GM23338 (cell line): ENCODE measurements at regions not wholly inside any gene's neighbourhood (a gene's known extent, or its start where the extent isn't known, plus 50 kb on each side); places are given as distances from the start of the nearest gene placed in this dataset.

Source experiments
- ATAC-seq: fragments of 200-7000 bp; cut with Tn5 transposase; 3 replicates; pipeline ENCODE4 v1.9.1; 2020
- DNase-seq: peaks from one replicate; pipeline ENCODE4 v3.0.0-alpha.2; 2015; ENCODE audit warnings: low spot score
- H2AFZ ChIP-seq: fragments of 200-600 bp; sonication (generic); 2 replicates; pipeline ENCODE4 v1.8.0; 2016; ENCODE audit warnings: antibody characterized with exemption, mild to moderate bottlenecking, moderate library complexity
- H3F3A ChIP-seq: fragments of 200-600 bp; sonication (generic); replicated peaks from 2 replicates; pipeline ENCODE4 v1.8.0; 2017; ENCODE audit warnings: antibody characterized with exemption, mixed run types, low read depth
- H3K27ac ChIP-seq: fragments of 200-600 bp; sonication (generic); 2 replicates; pipeline ENCODE4 v1.6.1; 2016; ENCODE audit warnings: low read depth
- H3K27me3 ChIP-seq: fragments of 200-600 bp; sonication (generic); 2 replicates; pipeline ENCODE4 v1.8.0; 2016; ENCODE audit warnings: mild to moderate bottlenecking, mixed run types, moderate library complexity; ENCODE audit not compliant: insufficient read depth
- H3K36me3 ChIP-seq: fragments of 200-600 bp; sonication (generic); 2 replicates; pipeline ENCODE4 v1.8.0; 2016; ENCODE audit warnings: mild to moderate bottlenecking; ENCODE audit not compliant: insufficient read depth
- H3K4me1 ChIP-seq: fragments of 200-600 bp; sonication (generic); 2 replicates; pipeline ENCODE4 v1.8.0; 2016; ENCODE audit warnings: mild to moderate bottlenecking, moderate library complexity; ENCODE audit not compliant: insufficient read depth
- H3K4me2 ChIP-seq: fragments of 200-600 bp; sonication (generic); 2 replicates; pipeline ENCODE4 v1.7.1; 2017; ENCODE audit warnings: mixed run types
- H3K4me3 ChIP-seq: fragments of 200-600 bp; sonication (generic); 2 replicates; pipeline ENCODE4 v1.6.1; 2016; ENCODE audit warnings: mixed run types
- H3K79me2 ChIP-seq: fragments of 200-600 bp; sonication (generic); replicated peaks from 2 replicates; pipeline ENCODE4 v1.8.0; 2017; ENCODE audit warnings: mild to moderate bottlenecking; ENCODE audit not compliant: insufficient read depth
- H3K9me2 ChIP-seq: fragments of 200-600 bp; sonication (generic); 2 replicates; pipeline ENCODE4 v1.8.0; 2017; ENCODE audit not compliant: insufficient read depth
- H4K20me1 ChIP-seq: fragments of 200-600 bp; sonication (generic); replicated peaks from 2 replicates; pipeline ENCODE4 v1.8.0; 2017; ENCODE audit warnings: mild to moderate bottlenecking; ENCODE audit not compliant: insufficient read depth
- H3K27ac Mint-ChIP-seq: 2 replicates; pipeline ENCODE4 v1.8.0; 2020; ENCODE audit warnings: inconsistent platforms, mild to moderate bottlenecking, moderate library complexity, mixed read lengths
- H3K27me3 Mint-ChIP-seq: 3 replicates; pipeline ENCODE4 v1.8.0; 2022; ENCODE audit warnings: low read depth, mild to moderate bottlenecking, moderate library complexity, mixed read lengths, inconsistent platforms; ENCODE audit not compliant: insufficient read depth, poor library complexity
- H3K36me3 Mint-ChIP-seq: 3 replicates; pipeline ENCODE4 v1.8.0; 2021; ENCODE audit warnings: low read depth, mild to moderate bottlenecking, inconsistent platforms, moderate library complexity, mixed read lengths
- H3K4me1 Mint-ChIP-seq: 3 replicates; pipeline ENCODE4 v1.8.0; 2020; ENCODE audit warnings: mild to moderate bottlenecking, inconsistent platforms, mixed read lengths
- H3K4me3 Mint-ChIP-seq: 3 replicates; pipeline ENCODE4 v1.8.0; 2021; ENCODE audit warnings: moderate library complexity, mild to moderate bottlenecking, inconsistent platforms, mixed read lengths
- H3K9me3 Mint-ChIP-seq: 3 replicates; pipeline ENCODE4 v1.8.0; 2020; ENCODE audit warnings: moderate library complexity, mild to moderate bottlenecking, inconsistent platforms, mixed read lengths
- CREB1 ChIP-seq: fragments of 250-450 bp; sonication (Bioruptor Pico); IDR thresholded peaks from 2 replicates; pipeline ENCODE4 v1.5.0; 2020; ENCODE audit warnings: low read depth, mild to moderate bottlenecking, moderate library complexity
- EZH2 ChIP-seq: fragments of 200-600 bp; sonication (generic); IDR thresholded peaks from one replicate; pipeline ENCODE4 v1.8.0; 2017; ENCODE audit warnings: antibody characterized with exemption, mild to moderate bottlenecking, low read depth; ENCODE audit not compliant: unreplicated experiment
- EZH2phosphoT487 ChIP-seq: fragments of 200-600 bp; sonication (generic); IDR thresholded peaks from one replicate; pipeline ENCODE4 v1.8.1; 2018; ENCODE audit warnings: antibody characterized with exemption; ENCODE audit not compliant: unreplicated experiment
- JUNB ChIP-seq: IDR thresholded peaks from one replicate; pipeline ENCODE4 v1.6.1; 2016; ENCODE audit warnings: antibody characterized with exemption; ENCODE audit not compliant: unreplicated experiment
- NANOG ChIP-seq: IDR thresholded peaks from 2 replicates; pipeline ENCODE4 v1.6.1; 2016; ENCODE audit warnings: antibody characterized with exemption, borderline replicate concordance
- POLR2AphosphoS5 ChIP-seq: IDR thresholded peaks from 2 replicates; pipeline ENCODE4 v1.6.1; 2016; ENCODE audit warnings: antibody characterized with exemption, low read depth
- STAT1 ChIP-seq: IDR thresholded peaks from one replicate; pipeline ENCODE4 v1.6.1; 2016; ENCODE audit warnings: antibody characterized with exemption; ENCODE audit not compliant: unreplicated experiment
- ZNF114 ChIP-seq: fragments of 250-450 bp; sonication (Bioruptor Pico); IDR thresholded peaks from 2 replicates; pipeline ENCODE4 v1.5.0; 2020; ENCODE audit warnings: mild to moderate bottlenecking, moderate library complexity
- ZNF331 ChIP-seq: fragments of 250-450 bp; sonication (Bioruptor Pico); IDR thresholded peaks from 2 replicates; pipeline ENCODE4 v1.5.0; 2020; ENCODE audit warnings: low read depth, mild to moderate bottlenecking, moderate library complexity
- TF ChIP-seq, protein P1 (sequence below): IDR thresholded peaks from one replicate; pipeline ENCODE4 v1.6.1; 2018; ENCODE audit warnings: antibody characterized with exemption; ENCODE audit not compliant: unreplicated experiment
- TF ChIP-seq, protein P2 (sequence below), 2 experiments: fragments of 200-600 bp in 1 of 2; sonication (generic) in 1 of 2; conservative IDR thresholded peaks; 2 replicates each; pipeline versions ENCODE4 v1.5.1 to v1.6.1; 2016 to 2017; ENCODE audit warnings: antibody characterized with exemption in 2 of 2, low read depth in 2 of 2, mild to moderate bottlenecking in 2 of 2, moderate library complexity in 1 of 2
- TF ChIP-seq, protein P3 (sequence below): fragments of 250-450 bp; sonication (Bioruptor Pico); IDR thresholded peaks from 2 replicates; pipeline ENCODE4 v1.5.0; 2020; ENCODE audit warnings: mild to moderate bottlenecking, moderate library complexity

DNA sequence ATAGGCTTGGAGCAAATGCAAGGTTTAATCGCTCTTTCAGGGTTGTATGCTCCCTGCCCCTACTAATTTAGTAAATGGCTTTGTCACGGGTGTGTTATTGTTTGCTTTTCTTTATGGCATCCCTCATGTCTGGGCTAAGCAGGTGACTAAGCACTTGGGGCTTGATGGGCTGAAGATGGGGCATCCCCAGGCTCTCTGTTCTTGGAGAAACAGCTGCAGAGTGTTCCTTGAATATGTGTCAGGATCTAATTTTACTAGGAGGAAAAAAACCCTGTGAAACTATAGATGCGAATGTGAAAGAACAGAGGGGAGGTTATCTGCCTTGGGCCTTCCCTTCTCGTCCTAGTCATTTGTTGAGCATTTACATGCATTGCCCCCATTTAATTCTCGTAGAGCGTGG lies 94.7 kb upstream of the TAF1B start:
- Histone ChIP-seq H3K9me2 (no peaks in the 10 kb centered on the region), H3K36me3 (no peaks in the 10 kb centered on the region), H3K4me1 (peaks cover 4% of the 10 kb centered on the region), H3K4me3 (no peak overlapping the region), H4K20me1 (no peaks in the 10 kb centered on the region), H3K79me2 (no peaks in the 10 kb centered on the region), H3K27ac (no peak overlapping the region), H3K27me3 (no peaks in the 10 kb centered on the region), H3F3A (no peaks in the 10 kb centered on the region), H3K4me2 (no peak overlapping the region), H2AFZ (no peak overlapping the region)
- Mint-ChIP-seq H3K4me1 (peaks cover 14% of the 10 kb centered on the region), H3K27me3 (peaks cover 10% of the 10 kb centered on the region), H3K27ac (no peak overlapping the region), H3K36me3 (no peaks in the 10 kb centered on the region), H3K9me3 (peaks cover 5% of the 10 kb centered on the region), H3K4me3 (no peak overlapping the region)
- DNase-seq (no peak), ATAC-seq (no peak)
- TF ChIP-seq ZNF114 (CRISPR knock-in tag), result no peak
- TF ChIP-seq POLR2AphosphoS5, result no peak
- TF ChIP-seq EZH2, result no peak
- TF ChIP-seq EZH2phosphoT487, result no peak
- TF ChIP-seq, protein P1, sequence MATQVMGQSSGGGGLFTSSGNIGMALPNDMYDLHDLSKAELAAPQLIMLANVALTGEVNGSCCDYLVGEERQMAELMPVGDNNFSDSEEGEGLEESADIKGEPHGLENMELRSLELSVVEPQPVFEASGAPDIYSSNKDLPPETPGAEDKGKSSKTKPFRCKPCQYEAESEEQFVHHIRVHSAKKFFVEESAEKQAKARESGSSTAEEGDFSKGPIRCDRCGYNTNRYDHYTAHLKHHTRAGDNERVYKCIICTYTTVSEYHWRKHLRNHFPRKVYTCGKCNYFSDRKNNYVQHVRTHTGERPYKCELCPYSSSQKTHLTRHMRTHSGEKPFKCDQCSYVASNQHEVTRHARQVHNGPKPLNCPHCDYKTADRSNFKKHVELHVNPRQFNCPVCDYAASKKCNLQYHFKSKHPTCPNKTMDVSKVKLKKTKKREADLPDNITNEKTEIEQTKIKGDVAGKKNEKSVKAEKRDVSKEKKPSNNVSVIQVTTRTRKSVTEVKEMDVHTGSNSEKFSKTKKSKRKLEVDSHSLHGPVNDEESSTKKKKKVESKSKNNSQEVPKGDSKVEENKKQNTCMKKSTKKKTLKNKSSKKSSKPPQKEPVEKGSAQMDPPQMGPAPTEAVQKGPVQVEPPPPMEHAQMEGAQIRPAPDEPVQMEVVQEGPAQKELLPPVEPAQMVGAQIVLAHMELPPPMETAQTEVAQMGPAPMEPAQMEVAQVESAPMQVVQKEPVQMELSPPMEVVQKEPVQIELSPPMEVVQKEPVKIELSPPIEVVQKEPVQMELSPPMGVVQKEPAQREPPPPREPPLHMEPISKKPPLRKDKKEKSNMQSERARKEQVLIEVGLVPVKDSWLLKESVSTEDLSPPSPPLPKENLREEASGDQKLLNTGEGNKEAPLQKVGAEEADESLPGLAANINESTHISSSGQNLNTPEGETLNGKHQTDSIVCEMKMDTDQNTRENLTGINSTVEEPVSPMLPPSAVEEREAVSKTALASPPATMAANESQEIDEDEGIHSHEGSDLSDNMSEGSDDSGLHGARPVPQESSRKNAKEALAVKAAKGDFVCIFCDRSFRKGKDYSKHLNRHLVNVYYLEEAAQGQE, result no peak
- TF ChIP-seq, protein P2, sequence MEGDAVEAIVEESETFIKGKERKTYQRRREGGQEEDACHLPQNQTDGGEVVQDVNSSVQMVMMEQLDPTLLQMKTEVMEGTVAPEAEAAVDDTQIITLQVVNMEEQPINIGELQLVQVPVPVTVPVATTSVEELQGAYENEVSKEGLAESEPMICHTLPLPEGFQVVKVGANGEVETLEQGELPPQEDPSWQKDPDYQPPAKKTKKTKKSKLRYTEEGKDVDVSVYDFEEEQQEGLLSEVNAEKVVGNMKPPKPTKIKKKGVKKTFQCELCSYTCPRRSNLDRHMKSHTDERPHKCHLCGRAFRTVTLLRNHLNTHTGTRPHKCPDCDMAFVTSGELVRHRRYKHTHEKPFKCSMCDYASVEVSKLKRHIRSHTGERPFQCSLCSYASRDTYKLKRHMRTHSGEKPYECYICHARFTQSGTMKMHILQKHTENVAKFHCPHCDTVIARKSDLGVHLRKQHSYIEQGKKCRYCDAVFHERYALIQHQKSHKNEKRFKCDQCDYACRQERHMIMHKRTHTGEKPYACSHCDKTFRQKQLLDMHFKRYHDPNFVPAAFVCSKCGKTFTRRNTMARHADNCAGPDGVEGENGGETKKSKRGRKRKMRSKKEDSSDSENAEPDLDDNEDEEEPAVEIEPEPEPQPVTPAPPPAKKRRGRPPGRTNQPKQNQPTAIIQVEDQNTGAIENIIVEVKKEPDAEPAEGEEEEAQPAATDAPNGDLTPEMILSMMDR (conservative IDR thresholded peaks at IDR 0.05; ENCODE audit: low read depth in 2 of 2), result no peak
- TF ChIP-seq STAT1, result no peak
- TF ChIP-seq, protein P3, sequence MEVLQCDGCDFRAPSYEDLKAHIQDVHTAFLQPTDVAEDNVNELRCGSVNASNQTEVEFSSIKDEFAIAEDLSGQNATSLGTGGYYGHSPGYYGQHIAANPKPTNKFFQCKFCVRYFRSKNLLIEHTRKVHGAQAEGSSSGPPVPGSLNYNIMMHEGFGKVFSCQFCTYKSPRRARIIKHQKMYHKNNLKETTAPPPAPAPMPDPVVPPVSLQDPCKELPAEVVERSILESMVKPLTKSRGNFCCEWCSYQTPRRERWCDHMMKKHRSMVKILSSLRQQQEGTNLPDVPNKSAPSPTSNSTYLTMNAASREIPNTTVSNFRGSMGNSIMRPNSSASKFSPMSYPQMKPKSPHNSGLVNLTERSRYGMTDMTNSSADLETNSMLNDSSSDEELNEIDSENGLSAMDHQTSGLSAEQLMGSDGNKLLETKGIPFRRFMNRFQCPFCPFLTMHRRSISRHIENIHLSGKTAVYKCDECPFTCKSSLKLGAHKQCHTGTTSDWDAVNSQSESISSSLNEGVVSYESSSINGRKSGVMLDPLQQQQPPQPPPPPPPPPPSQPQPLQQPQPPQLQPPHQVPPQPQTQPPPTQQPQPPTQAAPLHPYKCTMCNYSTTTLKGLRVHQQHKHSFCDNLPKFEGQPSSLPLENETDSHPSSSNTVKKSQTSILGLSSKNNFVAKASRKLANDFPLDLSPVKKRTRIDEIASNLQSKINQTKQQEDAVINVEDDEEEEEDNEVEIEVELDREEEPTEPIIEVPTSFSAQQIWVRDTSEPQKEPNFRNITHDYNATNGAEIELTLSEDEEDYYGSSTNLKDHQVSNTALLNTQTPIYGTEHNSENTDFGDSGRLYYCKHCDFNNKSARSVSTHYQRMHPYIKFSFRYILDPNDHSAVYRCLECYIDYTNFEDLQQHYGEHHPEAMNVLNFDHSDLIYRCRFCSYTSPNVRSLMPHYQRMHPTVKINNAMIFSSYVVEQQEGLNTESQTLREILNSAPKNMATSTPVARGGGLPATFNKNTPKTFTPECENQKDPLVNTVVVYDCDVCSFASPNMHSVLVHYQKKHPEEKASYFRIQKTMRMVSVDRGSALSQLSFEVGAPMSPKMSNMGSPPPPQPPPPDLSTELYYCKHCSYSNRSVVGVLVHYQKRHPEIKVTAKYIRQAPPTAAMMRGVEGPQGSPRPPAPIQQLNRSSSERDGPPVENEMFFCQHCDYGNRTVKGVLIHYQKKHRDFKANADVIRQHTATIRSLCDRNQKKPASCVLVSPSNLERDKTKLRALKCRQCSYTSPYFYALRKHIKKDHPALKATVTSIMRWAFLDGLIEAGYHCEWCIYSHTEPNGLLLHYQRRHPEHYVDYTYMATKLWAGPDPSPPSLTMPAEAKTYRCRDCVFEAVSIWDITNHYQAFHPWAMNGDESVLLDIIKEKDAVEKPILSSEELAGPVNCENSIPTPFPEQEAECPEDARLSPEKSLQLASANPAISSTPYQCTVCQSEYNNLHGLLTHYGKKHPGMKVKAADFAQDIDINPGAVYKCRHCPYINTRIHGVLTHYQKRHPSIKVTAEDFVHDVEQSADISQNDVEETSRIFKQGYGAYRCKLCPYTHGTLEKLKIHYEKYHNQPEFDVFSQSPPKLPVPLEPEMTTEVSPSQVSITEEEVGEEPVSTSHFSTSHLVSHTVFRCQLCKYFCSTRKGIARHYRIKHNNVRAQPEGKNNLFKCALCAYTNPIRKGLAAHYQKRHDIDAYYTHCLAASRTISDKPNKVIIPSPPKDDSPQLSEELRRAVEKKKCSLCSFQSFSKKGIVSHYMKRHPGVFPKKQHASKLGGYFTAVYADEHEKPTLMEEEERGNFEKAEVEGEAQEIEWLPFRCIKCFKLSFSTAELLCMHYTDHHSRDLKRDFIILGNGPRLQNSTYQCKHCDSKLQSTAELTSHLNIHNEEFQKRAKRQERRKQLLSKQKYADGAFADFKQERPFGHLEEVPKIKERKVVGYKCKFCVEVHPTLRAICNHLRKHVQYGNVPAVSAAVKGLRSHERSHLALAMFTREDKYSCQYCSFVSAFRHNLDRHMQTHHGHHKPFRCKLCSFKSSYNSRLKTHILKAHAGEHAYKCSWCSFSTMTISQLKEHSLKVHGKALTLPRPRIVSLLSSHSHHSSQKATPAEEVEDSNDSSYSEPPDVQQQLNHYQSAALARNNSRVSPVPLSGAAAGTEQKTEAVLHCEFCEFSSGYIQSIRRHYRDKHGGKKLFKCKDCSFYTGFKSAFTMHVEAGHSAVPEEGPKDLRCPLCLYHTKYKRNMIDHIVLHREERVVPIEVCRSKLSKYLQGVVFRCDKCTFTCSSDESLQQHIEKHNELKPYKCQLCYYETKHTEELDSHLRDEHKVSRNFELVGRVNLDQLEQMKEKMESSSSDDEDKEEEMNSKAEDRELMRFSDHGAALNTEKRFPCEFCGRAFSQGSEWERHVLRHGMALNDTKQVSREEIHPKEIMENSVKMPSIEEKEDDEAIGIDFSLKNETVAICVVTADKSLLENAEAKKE (CRISPR knock-in tag), result no peak
- no peak for TF ChIP-seq JUNB
- TF ChIP-seq NANOG, result no peak
- no peak for TF ChIP-seq CREB1 (CRISPR knock-in tag)
- TF ChIP-seq ZNF331 (CRISPR knock-in tag), result no peak
